HepG2 (cell line): ENCODE measurements at regions not wholly inside any gene's neighbourhood (a gene's known extent, or its start where the extent isn't known, plus 50 kb on each side); places are given as distances from the start of the nearest gene placed in this dataset.

Experiments used
- ATAC-seq: fragments of 200-7000 bp; cut with Tn5 transposase; 3 replicates; pipeline ENCODE4 v1.9.1; 2020; ENCODE audit warnings: mild to moderate bottlenecking, moderate library complexity
- BruUV-seq: library from RNA; stranded (reverse); fragments of 400-500 nt; replicated peaks from 2 replicates; lab custom pipeline; 2021; lab: Mats Ljungman, UMichigan
- CTCF ChIA-PET: fragments of 300-600 bp; formaldehyde crosslinking; extraction: SDS; loops from one replicate; lab custom pipeline; 2021; ENCODE audit warnings: low total read pairs, inconsistent platforms, low intra/inter-chr PET ratio; lab: Yijun Ruan, JAX
- POLR2A ChIA-PET: fragments of 350-600 bp; sonication (Branson Sonifier 250); formaldehyde crosslinking; loops from one replicate; lab custom pipeline; 2020; ENCODE audit warnings: antibody characterized with exemption, inconsistent platforms; lab: Yijun Ruan, JAX
- DNase-seq: peaks from one replicate; pipeline ENCODE4 v3.0.0-alpha.2; 2015; ENCODE audit warnings: low spot score
- FAIRE-seq: peaks from 3 replicates; lab custom pipeline; 2011; peaks lifted over from hg19 to GRCh38; lab: Jason Lieb, UNC
- H2AFZ ChIP-seq: one replicate; pipeline ENCODE4 v1.6.1; 2011; ENCODE audit warnings: low read length, inconsistent platforms
- H3K27ac ChIP-seq: fragments of 300-600 bp; 3 replicates; pipeline ENCODE4 v1.8.0; 2011; ENCODE audit warnings: mixed run types, mild to moderate bottlenecking, mixed read lengths, low read length, inconsistent platforms; ENCODE audit not compliant: insufficient read depth; ENCODE audit errors: extremely low read length
- H3K27me3 ChIP-seq, 2 experiments: fragments of 200-600 bp in 1 of 2; 2 replicates in 1 of 2; 3 replicates in 1 of 2; pipeline versions ENCODE4 v1.6.0 to v1.8.0; 2011; ENCODE audit warnings: low read length in 2 of 2, mild to moderate bottlenecking in 2 of 2, moderate library complexity in 2 of 2, inconsistent platforms in 1 of 2; ENCODE audit not compliant: insufficient read depth in 2 of 2, control insufficient read depth in 1 of 2
- H3K36me3 ChIP-seq, 2 experiments: fragments of 200-600 bp in 1 of 2; replicated peaks in 1 of 2; 2 replicates in 1 of 2; 3 replicates in 1 of 2; pipeline versions ENCODE4 v1.5.1 to v1.8.0; 2011; ENCODE audit warnings: low read length in 2 of 2, inconsistent platforms in 1 of 2; ENCODE audit not compliant: insufficient read depth in 2 of 2, control insufficient read depth in 1 of 2
- H3K4me1 ChIP-seq: 2 replicates; pipeline ENCODE4 v1.5.1; 2012; ENCODE audit warnings: low read length, inconsistent platforms; ENCODE audit not compliant: insufficient read depth
- H3K4me2 ChIP-seq: 2 replicates; pipeline ENCODE4 v1.6.0; 2011; ENCODE audit warnings: low read depth, low read length, inconsistent platforms
- H3K4me3 ChIP-seq, 3 experiments: fragments of 200-600 bp in 1 of 3; sonication (generic), shearing (Covaris generic) in 1 of 3; replicated peaks in 1 of 3; 2 replicates each; pipeline ENCODE4 v1.5.1; 2011 to 2016; ENCODE audit warnings: low read length in 3 of 3, inconsistent platforms in 2 of 3, low read depth in 2 of 3, mild to moderate bottlenecking in 2 of 3, control low read depth in 1 of 3, mixed read lengths in 1 of 3; ENCODE audit not compliant: insufficient read depth in 1 of 3
- H3K79me2 ChIP-seq: one replicate; pipeline ENCODE4 v1.6.1; 2011; ENCODE audit warnings: low read length, inconsistent platforms; ENCODE audit not compliant: insufficient read depth
- H3K9ac ChIP-seq: 2 replicates; pipeline ENCODE4 v1.6.0; 2011; ENCODE audit warnings: mild to moderate bottlenecking, low read depth, low read length, inconsistent platforms; ENCODE audit not compliant: insufficient read depth
- H3K9me3 ChIP-seq: 2 replicates; pipeline ENCODE4 v1.5.1; 2012; ENCODE audit warnings: mild to moderate bottlenecking, low read length
- H4K20me1 ChIP-seq: 2 replicates; pipeline ENCODE4 v1.6.0; 2011; ENCODE audit warnings: inconsistent platforms, mild to moderate bottlenecking, low read length, moderate library complexity; ENCODE audit not compliant: insufficient read depth
- HIVEP1 ChIP-seq: sonication (generic); formaldehyde crosslinking; IDR thresholded peaks from 2 replicates; pipeline ENCODE4 v1.4.0; 2020; ENCODE audit warnings: mild to moderate bottlenecking, missing genetic modification reagents
- JUN ChIP-seq: sonication (generic); formaldehyde crosslinking; IDR thresholded peaks from 2 replicates; pipeline ENCODE4 v1.4.0; 2020; ENCODE audit warnings: mild to moderate bottlenecking, missing genetic modification reagents
- MYC ChIP-seq: sonication (generic); formaldehyde crosslinking; IDR thresholded peaks from 2 replicates; pipeline ENCODE4 v1.9.0; 2021; ENCODE audit warnings: missing genetic modification reagents, borderline replicate concordance
- PAXIP1 ChIP-seq: sonication (generic); formaldehyde crosslinking; conservative IDR thresholded peaks from 2 replicates; pipeline ENCODE4 v1.4.0; 2020; ENCODE audit warnings: mild to moderate bottlenecking, missing genetic modification reagents, moderate library complexity
- POLR2AphosphoS5 ChIP-seq: IDR thresholded peaks from 2 replicates; pipeline ENCODE4 v1.6.1; 2012; ENCODE audit warnings: low read depth, low read length
- RFX5 ChIP-seq: IDR thresholded peaks from 2 replicates; pipeline ENCODE4 v1.6.1; 2011; ENCODE audit warnings: low read depth, low read length, improper control_type of control experiment
- SMAD9 ChIP-seq: sonication (generic); formaldehyde crosslinking; IDR thresholded peaks from 2 replicates; pipeline ENCODE4 v1.5.1; 2020; ENCODE audit warnings: mild to moderate bottlenecking, missing genetic modification reagents
- SOX5 ChIP-seq: IDR thresholded peaks from 2 replicates; pipeline ENCODE4 v1.6.1; 2016; ENCODE audit warnings: borderline replicate concordance
- SRSF4 ChIP-seq: fragments of 200-400 bp; formaldehyde crosslinking; IDR thresholded peaks from one replicate; pipeline ENCODE4 v1.6.1; 2018; ENCODE audit warnings: mild to moderate bottlenecking, low read depth, low read length, moderate library complexity; ENCODE audit not compliant: poor library complexity, severe bottlenecking
- TBL1XR1 ChIP-seq: fragments of 150-350 bp; IDR thresholded peaks from 2 replicates; pipeline ENCODE4 v1.6.1; 2014; ENCODE audit warnings: borderline replicate concordance, low read length; ENCODE audit not compliant: partially characterized antibody
- TP53 ChIP-seq: sonication (generic); formaldehyde crosslinking; conservative IDR thresholded peaks from 2 replicates; pipeline ENCODE4 v1.4.0; 2020; ENCODE audit warnings: missing genetic modification reagents
- ZNF484 ChIP-seq: sonication (generic); formaldehyde crosslinking; IDR thresholded peaks from 2 replicates; pipeline ENCODE4 v1.5.1; 2020; ENCODE audit warnings: mild to moderate bottlenecking, low read depth, missing genetic modification reagents, borderline replicate concordance
- WGBS: methylation state at CpG from one replicate; pipeline ENCODE4 v1.1.6; 2017; ENCODE audit warnings: low lambda C conversion rate; 5-methylcytosine and 5-hydroxymethylcytosine counted together
- in situ Hi-C: cut with HindIII; loops from 2 replicates; pipeline ENCODE4 v1.10.0; 2017; ENCODE audit warnings: low pct_unique_long_range_greater_than_20kb; ENCODE audit not compliant: extremely low pct_ligation_motif_present
- intact Hi-C: fragments of 100-400 bp; cut with micrococcal nuclease; formaldehyde crosslinking; loops from one replicate; pipeline ENCODE4 v1.10.0; 2022; ENCODE audit not compliant: unreplicated experiment
- TF ChIP-seq, protein P1 (sequence below), 2 experiments: IDR thresholded peaks; 2 replicates each; pipeline ENCODE4 v1.6.1; 2011 to 2012; ENCODE audit warnings: low read length in 2 of 2, borderline replicate concordance in 1 of 2, low read depth in 1 of 2, mild to moderate bottlenecking in 1 of 2, moderate library complexity in 1 of 2
- TF ChIP-seq, protein P2 (sequence below): sonication (generic); formaldehyde crosslinking; conservative IDR thresholded peaks from 2 replicates; pipeline ENCODE4 v1.4.0; 2020; ENCODE audit warnings: missing genetic modification reagents

- TF ChIP-seq RFX5, result no peak
- TF ChIP-seq, protein P1, sequence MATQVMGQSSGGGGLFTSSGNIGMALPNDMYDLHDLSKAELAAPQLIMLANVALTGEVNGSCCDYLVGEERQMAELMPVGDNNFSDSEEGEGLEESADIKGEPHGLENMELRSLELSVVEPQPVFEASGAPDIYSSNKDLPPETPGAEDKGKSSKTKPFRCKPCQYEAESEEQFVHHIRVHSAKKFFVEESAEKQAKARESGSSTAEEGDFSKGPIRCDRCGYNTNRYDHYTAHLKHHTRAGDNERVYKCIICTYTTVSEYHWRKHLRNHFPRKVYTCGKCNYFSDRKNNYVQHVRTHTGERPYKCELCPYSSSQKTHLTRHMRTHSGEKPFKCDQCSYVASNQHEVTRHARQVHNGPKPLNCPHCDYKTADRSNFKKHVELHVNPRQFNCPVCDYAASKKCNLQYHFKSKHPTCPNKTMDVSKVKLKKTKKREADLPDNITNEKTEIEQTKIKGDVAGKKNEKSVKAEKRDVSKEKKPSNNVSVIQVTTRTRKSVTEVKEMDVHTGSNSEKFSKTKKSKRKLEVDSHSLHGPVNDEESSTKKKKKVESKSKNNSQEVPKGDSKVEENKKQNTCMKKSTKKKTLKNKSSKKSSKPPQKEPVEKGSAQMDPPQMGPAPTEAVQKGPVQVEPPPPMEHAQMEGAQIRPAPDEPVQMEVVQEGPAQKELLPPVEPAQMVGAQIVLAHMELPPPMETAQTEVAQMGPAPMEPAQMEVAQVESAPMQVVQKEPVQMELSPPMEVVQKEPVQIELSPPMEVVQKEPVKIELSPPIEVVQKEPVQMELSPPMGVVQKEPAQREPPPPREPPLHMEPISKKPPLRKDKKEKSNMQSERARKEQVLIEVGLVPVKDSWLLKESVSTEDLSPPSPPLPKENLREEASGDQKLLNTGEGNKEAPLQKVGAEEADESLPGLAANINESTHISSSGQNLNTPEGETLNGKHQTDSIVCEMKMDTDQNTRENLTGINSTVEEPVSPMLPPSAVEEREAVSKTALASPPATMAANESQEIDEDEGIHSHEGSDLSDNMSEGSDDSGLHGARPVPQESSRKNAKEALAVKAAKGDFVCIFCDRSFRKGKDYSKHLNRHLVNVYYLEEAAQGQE (IDR thresholded peaks at IDR 0.05; ENCODE audit: borderline replicate concordance in 1 of 2, low read depth in 1 of 2, low read length in 2 of 2), result no peak
- no peak for TF ChIP-seq PAXIP1 (CRISPR knock-in tag)
- TF ChIP-seq JUN (CRISPR knock-in tag), result no peak
- TF ChIP-seq, all 625 proteins: peak for 0
Observed at GRCh38 chr10:124300224-124300623, 118.5 kb downstream of the OAT start (continued).

- intact Hi-C loops, result loop anchor here (5.0 kb wide), 1 partner anchor 88 kb away; no protein-coding TSS in a partner anchor
- WGBS, result 0% methylated on average over 4 of the region's 4 CpGs
- Histone ChIP-seq H3K27ac (no peak overlapping the region), H3K9ac (no peak overlapping the region), H3K9me3 (peaks cover 29% of the 10 kb centered on the region), H3K27me3 (peaks cover 1 to 4% of the 10 kb centered on the region in 2 experiments; a peak in 3 of 5 replicates), H3K79me2 (no peaks in the 10 kb centered on the region), H3K4me1 (no peaks in the 10 kb centered on the region), H3K4me3 (no peak overlapping the region), H3K36me3 (no peaks in the 10 kb centered on the region), H3K4me2 (no peak overlapping the region), H4K20me1 (no peaks in the 10 kb centered on the region), H2AFZ (no peak overlapping the region)
- BruUV-seq, result no TSS peak
- FAIRE-seq (no peak), ATAC-seq (no peak), DNase-seq (no peak)
- CTCF ChIA-PET, result no interaction called here
- POLR2A ChIA-PET, result no interaction called here
- in situ Hi-C loops, result no loop called here
- TF ChIP-seq SMAD9 (CRISPR knock-in tag) (no peak), MYC (no peak), TBL1XR1 (no peak), SOX5 (CRISPR knock-in tag) (no peak), TP53 (CRISPR knock-in tag) (no peak), HIVEP1 (CRISPR knock-in tag) (no peak), POLR2AphosphoS5 (no peak), SRSF4 (no peak), ZNF484 (no peak)
- TF ChIP-seq, protein P2, sequence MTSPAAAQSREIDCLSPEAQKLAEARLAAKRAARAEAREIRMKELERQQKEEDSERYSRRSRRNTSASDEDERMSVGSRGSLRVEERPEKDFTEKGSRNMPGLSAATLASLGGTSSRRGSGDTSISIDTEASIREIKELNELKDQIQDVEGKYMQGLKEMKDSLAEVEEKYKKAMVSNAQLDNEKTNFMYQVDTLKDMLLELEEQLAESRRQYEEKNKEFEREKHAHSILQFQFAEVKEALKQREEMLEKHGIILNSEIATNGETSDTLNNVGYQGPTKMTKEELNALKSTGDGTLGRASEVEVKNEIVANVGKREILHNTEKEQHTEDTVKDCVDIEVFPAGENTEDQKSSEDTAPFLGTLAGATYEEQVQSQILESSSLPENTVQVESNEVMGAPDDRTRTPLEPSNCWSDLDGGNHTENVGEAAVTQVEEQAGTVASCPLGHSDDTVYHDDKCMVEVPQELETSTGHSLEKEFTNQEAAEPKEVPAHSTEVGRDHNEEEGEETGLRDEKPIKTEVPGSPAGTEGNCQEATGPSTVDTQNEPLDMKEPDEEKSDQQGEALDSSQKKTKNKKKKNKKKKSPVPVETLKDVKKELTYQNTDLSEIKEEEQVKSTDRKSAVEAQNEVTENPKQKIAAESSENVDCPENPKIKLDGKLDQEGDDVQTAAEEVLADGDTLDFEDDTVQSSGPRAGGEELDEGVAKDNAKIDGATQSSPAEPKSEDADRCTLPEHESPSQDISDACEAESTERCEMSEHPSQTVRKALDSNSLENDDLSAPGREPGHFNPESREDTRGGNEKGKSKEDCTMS (CRISPR knock-in tag), result no peak
Observed at GRCh38 chr10:124299696-124300095, 119.0 kb downstream of the OAT start.
